HG03139 (cell line): ENCODE measurements at regions not wholly inside any gene's neighbourhood (a gene's known extent, or its start where the extent isn't known, plus 50 kb on each side); places are given as distances from the start of the nearest gene placed in this dataset.

Experiments
- ATAC-seq: cut with Tn5 transposase; IDR thresholded peaks from one replicate; pipeline ENCODE4 v1.9.1; 2021; ENCODE audit not compliant: unreplicated experiment

DNA sequence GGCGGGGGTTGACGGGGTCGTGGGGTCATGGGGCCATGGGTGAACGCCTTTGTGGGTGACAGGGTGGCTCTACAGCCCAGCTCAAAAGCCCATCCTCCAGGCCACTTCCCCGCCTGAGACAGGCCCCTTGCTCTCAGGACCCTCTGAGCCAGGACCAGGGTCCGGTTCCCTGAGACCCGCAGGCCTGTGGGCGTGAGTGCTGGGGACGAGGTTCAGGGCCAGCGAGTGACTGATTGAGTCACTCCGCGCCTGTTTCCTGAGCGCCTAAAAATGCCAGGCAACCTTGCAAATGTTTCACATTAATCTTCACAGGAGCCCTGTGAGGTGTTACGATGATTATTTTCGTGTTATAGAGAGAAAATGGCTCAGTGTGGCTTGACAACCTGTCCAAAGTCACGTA lies 97.8 kb downstream of the ZNF674 start:
- ATAC-seq = peak; percentile 18

DNA sequence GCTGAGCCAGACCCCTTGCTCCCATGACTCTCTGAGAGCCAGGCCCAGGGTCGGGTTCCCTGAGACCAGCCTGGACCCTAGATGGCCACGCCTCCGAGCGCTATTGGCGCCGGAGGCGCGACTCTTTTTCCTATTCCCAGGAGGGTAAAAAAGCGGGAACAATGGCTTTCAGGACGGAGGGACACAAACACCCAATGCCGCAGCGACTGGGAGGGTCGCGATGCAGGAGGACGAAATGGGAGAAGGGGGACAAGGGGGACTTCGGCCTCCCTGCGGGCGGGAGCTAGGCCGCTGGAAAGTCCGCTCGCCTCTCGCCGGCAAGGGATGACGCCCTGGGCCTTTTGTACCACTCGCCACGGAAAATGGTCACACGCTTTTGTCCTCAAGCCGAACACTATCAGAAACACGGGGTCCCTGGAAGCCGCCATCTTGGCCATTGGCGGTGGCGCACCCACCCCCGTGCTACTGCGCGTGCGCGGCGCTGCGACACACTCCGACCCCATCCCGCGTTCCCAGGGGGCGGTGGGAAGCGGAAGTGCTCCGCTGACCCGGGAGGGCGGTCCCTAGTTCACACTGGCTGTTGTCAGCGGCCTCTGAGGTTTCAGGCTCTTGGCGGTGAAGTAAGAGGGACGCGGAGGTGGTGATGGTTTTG lies 98.4 kb downstream of the ZNF674 start:
- ATAC-seq = peak; percentile 79

DNA sequence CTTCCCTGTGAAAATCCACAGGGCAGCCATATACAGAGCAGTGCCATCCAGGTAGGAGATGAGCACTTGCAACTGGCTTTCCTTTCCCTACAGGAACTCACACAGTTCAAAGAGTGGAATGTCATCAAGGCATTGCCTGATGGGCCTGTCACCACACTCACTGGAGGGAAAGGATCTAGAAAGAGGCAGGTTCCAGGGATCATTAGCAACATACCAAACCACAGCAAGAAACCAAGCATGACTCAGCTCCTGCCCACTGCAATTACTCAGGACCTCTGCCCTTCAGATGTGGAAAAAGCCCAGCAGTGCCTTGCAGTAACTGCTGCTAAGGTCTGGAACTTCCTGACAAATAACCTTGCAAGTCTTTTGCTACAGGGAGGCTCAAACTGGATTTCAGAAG lies 101.2 kb downstream of the ZNF674 start:
- ATAC-seq = no peak

DNA sequence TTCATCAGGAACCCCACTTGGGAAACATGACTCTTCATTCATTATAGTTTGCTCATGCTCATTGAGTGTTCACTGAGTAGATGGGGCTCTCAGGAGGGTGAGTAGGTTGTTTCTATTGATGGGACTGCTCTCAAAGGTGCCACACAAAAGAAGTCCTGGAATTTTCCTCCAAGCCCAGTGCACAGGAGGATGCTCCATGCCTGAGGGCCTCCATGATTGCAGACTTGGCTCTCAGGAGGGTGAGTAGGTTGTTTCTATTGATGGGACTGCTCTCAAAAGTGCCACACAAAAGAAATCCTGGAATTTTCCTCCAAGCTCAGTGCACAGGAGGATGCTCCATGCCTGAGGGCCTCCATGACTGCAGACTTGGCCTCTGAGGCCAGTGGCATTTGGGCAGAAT lies 108.5 kb downstream of the ZNF674 start:
- no peak for ATAC-seq

DNA sequence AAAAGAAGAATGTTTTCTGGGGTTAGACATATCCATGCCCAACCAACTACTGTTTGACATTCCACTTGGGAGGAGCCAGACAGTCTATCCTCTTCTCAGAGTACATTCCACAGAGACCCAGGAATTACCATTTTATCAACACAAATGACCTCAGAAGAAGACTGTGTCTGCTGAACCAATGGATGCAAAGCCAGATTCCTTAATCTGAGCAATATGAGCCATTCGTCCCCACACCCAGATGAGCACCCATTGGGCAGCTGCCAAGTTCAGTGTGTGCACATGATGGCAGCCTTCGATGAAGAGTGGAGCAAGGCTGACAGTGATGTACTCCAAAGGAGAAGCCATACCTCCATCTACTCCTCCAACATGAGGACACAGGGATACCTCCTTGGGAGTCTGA lies 111.3 kb downstream of the ZNF674 start:
- no peak for ATAC-seq

DNA sequence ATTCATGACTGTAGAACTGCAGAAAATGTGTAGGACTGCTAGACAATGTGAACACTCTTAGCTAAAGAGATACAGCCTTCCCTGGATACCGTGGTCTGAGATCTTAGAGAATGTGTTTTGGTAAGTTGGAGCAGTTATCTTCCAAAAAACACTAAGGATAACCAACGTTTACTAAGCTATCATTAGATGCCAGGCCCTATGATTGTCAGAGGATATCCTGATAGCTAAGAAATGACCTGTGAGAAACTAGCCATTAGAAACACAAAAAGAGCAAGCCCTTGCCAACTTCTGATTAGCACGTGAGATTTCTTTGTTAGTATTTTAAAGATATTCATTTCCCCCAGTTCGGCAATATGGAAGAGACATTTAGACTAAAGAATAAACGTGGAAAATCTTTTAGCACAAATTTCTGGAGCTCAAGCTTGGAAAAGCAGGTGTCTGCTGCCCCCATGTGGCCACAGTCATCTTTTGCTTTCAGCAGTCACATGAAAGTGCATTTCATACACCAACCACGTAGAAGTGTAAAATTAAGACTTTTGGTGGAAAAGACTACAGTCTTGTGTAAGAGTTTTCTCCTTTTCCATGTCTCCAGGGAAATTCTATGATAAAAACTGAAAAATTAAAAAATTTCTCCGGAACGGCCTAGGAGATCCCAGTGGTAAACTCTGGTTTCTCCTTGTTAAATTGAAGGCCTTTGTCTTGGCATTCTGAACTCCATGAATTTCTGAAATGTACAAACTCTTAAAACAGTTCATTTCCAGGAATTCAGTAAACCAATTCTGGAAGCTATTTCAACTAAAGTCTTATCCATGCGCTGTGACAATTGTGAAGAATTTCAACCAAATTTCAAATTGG lies 136.4 kb downstream of the ZNF674 start:
- ATAC-seq = no peak

DNA sequence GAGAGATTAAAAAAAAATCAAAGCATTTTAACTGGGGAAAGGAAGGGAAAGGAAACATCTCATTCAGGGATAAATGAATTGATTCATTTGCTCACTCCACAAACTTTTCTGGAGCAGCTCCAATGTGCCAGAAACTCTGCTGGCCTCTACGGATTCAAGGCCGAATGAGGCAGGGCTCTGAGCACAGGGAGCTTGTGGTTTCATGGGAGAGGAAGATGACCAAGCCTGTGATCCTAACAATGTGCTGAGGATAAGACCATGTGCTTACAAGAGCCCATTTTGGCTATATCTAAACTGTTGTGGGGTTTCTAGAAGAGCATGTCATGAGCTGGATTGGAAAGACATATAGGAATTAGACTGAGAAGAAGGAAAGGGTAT lies 137.5 kb downstream of the ZNF674 start:
- no peak for ATAC-seq

DNA sequence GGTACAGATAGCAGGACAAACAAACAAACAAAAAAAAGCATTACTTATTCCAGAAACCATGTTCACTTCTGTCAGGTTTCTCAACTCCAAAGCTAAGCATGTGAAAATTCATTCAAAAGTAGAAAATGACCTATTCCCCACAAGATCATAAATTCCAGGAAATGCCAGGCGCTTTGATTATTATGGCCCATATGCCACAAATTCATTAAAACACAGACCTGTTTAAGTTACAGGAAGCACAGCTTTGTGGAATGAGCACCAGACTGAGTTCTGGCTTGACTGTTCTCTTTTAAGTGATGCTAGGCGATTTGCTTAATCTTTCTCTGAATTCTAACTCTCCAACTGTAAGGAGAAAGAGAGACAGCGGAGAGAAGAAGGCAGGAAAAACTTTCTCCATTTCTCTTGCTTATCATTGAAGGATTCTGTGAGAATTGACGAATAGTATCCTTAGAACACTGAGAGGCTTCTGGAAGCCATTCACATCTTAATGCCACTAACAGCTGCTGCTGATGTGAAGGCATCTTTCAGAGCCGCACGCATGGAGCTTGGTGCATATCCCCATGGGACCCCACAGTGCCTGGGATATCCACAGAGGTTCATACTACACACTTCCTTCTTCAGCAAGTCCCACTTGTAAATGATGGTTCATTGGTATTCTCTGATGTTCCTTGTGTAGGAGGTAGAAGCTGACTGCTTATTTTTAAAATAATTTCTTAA lies 138.0 kb downstream of the ZNF674 start:
- no peak for ATAC-seq

DNA sequence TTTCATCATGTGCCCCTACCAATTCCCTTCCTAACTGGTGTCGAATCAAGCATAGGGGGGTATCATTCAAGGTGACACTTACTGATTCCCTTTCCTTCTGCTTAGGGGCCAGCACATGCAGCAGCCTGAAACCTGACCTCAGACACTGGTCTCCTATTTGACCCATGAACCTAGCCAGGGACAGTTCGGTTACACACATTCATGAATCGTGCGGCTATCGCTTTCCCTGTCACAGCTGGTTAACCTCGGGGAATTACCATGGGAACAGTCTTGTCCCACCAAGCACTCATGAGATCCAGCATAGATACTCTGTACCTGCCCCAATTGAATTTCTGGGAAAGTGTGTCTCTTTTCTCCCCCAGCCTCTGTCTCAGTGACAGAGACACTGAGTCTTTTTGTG lies 140.4 kb downstream of the ZNF674 start:
- no peak for ATAC-seq

DNA sequence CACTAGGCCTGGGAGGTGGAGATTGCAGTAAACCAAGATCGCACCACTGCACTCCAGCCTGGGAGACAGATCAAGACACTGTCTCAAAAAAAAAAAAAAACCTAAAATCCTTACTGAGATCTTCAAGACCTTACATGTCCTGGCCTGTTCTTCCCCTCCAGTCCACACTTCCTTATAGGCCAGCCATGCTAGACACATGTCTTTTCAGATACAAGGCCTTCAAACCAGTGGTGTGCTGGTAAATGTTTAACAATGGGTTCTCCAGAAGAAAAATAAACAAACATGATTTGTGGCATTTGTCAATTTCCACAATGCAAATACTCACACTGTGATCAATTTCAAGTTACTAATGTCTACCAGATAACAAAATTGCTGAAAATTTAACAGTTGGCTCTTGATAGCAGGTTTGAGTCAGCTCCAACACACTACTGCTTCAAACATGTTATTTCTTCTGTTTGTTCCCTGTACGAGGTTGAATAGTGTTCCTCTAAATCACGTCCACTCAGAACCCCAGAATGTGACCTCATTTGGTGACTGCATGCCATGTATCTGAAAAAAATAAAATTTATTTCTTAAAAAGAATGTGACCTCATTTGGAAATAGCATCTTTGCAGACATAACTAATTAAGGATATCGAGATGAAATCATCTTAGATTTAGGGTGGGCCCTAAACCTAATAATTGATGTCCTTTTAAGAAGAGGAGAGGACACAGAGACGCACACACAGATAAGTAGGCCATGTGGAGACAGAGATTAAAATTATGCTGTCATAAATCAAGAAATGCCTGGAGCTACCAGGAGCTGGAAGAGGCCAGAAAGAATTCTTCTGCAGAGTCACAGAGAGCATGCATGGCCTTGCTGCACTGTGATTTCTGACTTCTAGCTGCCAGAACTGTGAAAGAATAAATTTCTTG lies 144.4 kb downstream of the ZNF674 start:
- no peak for ATAC-seq

DNA sequence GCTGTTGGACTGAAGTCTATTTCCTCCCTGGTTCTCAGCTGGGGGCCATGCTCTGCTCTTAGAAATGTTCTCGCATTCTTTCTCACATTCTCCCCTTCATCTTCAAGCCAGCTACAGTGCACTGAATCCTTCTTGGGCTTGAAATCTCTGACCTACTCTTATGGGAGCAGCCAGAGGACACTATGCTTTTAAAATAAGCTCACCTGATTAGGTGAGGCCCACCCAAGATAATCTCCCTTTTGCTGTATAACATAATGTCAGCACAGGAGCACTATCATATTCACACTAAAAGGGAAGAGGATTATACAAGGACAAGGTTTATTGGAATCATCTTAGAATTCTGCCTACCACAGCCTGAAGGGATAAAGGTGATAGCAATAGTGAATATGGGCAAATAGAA lies 146.3 kb downstream of the ZNF674 start:
- ATAC-seq = no peak

DNA sequence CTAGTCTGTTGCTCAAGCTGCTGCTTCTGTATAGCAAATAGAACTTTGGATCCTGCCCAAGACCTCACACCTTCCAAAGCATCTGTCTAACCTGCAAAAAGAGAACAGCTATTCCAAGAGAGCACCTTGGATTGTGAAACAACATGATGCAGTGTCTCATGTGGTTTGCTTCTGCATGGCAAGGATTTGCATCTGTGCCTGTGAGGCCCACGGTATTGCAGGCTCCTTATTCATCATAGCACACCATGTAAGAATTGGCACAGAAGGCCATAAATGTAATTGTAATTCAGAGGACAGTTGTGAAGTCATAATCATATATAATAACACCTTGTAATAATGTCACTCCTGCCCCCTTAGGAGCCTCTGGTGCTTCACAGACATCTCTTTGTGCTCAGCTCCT lies 147.1 kb downstream of the ZNF674 start:
- ATAC-seq = no peak

DNA sequence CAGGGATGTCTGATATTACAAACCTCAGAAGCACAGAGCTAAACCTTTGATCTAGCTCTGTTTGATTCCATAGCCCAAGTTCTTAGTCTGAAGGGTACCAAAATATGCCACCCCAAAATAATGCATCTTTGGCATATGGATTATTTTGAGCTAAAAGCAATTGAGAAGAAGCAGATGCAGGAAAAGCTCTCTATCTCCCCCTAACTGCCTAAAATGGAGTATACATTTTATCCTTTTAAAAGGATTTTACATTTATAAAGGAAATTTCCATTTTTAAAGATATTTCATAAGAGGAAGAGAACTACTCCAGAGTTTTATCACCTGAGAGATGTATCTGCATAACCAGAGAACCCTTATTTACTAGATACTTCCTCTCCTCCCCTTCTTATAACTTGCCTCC lies 158.7 kb downstream of the ZNF674 start:
- no peak for ATAC-seq

DNA sequence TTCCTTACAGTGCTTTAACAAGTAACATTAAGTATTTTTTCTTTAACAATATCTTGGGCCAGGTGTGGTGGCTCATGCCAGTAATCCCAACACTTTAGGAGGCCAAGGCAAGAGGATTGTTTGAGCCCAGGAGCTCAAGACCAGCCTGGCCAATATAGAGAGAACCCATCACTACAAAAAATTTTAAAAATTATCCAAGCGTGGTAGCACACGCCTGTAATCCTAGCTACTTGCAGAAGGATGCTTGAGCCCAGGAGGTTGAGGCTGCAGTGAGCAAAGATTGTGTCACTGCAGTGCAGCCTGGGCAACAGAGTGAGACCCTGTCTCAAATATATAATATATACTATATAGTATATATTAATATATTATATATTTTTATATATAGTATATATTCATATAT lies 162.2 kb downstream of the ZNF674 start:
- no peak for ATAC-seq

DNA sequence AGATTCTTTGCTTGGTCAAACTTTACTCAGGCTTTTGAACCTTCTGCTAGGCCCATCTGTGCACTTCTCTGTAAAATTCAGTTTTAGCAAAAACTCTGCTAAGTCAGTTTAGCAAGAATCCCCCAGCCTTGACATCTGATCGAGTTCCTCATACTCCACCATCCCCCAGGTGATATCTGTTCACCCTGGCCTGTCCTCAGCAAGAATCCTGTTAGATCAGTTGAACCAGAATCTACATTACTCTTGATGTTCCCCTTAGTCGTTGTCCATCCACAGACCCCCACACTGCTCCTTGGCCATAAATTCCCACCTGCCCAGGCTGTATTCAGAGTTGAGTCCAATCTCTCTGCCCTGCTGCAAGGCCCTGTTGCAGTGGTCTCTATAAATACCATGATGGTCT lies 162.6 kb downstream of the ZNF674 start:
- ATAC-seq = no peak

DNA sequence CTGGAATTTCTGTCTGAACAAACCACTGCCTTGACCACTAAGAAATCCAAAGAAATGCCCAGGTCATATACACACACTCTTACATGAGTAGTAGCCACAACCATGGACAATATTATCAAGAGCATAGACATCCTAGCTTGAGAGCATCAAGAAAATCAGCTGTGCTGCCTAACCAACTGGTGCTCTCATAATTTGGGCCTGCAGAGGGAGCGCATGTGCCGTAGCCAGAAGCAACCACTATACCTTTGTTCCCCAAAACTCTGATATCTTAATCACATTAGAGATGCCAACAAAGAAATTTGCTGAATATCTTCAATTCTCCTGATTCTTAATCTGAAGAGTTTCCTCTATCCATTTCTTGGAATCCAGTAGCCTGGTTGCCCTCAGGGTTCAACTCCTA lies 163.6 kb downstream of the ZNF674 start:
- ATAC-seq = no peak

DNA sequence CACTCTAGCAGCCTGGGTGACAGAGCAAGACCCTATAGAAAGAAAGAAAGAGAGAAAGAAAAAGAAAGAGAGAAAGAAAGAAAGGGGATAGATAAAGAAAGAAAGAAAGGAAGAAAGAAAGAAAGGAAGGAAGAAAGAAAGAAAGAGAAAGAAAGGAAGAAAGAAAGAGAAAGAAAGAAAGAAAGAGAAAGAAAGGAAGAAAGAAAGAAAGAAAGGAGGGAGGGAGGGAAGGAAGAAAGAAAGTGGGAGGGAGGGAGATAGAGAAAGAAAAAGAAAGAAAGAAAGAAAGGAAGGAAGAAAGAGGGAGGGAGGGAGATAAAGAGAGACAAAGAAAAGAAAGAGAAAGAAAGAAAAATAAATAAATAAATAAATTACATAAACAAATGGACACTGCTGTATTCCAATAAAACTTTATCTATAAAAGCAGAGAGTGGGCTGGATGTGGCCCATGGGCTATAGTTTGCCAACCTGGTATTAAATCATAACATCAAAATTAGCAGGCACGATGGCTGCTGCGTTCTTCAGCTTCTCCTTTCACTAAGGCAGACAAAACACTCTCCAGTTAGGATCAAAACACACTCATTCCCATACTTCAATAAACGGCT lies 165.0 kb downstream of the ZNF674 start:
- no peak for ATAC-seq

DNA sequence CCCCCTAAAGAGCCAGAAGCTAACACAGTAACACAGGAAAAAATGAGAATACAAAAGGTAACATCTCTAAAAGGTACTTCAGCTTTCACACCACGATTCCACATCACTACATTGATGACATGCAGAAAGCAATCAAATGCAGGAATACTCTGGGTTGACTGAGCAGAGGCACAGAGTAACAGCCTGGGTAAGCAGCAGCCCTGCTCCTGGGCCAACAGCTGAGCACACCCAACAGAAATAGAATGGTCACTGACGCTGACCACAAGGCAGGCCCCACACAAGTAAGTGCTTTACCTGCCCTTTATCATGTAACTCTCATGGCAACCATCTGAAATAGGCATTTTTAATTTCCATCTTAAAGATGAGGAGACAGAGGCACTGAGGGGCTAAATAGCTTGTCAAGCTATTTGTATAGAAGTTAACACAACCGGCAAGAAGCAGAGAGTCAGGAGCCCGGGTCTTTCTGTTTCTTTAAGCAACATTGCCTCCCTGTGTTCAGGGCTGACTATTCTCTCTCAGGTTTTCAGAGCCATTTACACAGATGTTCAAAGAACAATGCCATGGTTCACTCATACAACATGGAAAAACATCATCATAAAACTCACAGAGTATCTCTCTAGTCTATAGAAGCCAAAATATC lies 168.9 kb downstream of the ZNF674 start:
- ATAC-seq = no peak

DNA sequence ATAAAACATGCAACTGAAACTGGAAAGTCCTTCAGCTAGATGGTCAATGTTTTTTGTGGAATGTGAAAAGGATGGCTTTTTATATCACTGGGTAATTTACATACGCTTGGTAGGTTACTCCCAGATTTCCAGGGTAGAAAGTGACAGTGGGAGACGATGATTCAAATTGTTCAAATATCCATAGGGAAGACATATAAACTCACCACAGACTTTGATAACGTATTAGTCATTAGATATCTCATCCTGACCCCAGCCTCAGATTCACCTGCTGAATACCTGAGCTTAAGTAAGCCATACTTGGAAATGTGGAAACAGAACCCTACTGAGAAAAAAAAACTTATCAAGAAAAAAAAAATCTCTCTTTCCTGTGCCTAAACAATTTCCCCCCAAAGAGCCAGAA lies 169.4 kb downstream of the ZNF674 start:
- no peak for ATAC-seq

DNA sequence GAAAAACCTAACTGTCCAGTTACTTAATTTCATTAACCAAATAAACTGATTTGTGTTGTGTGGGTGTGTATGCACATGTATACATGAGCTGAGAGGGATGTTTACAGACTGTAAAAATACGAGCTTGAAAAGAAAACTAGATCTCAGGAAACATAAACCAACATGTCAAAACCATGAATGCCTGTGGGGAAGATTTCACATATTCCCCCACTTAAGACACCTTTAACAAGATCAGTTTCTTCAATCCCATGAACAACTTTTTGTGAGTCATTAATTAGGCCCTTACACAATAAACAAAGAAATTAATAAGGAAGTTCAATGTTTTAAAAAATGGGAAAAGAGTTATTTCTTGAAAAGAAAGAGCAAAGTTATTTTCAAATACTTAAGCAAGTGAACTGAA lies 170.8 kb downstream of the ZNF674 start:
- ATAC-seq = no peak
